H9 (cell line): ENCODE measurements at regions not wholly inside any gene's neighbourhood (a gene's known extent, or its start where the extent isn't known, plus 50 kb on each side); places are given as distances from the start of the nearest gene placed in this dataset.

Source experiments
- DNase-seq: peaks from one replicate; pipeline ENCODE4 v3.0.0-alpha.2; 2017
- H2AFZ ChIP-seq: one replicate; pipeline ENCODE4 v1.6.1; 2013; ENCODE audit warnings: mild to moderate bottlenecking, low read length, control low read depth, moderate library complexity
- H2AK5ac ChIP-seq: 2 replicates; pipeline ENCODE4 v1.6.1; 2013; ENCODE audit warnings: low read length, control low read depth, mixed read lengths; ENCODE audit not compliant: insufficient read length
- H2BK120ac ChIP-seq: one replicate; pipeline ENCODE4 v1.6.1; 2013; ENCODE audit warnings: low read depth, mild to moderate bottlenecking, low read length, control low read depth, inconsistent platforms; ENCODE audit not compliant: poor library complexity, severe bottlenecking
- H2BK12ac ChIP-seq: 2 replicates; pipeline ENCODE4 v1.6.1; 2013; ENCODE audit warnings: low read length, control low read depth, mixed read lengths, low read depth; ENCODE audit not compliant: insufficient read length
- H2BK15ac ChIP-seq: 2 replicates; pipeline ENCODE4 v1.6.1; 2013; ENCODE audit warnings: low read depth, low read length, control low read depth
- H2BK20ac ChIP-seq: one replicate; pipeline ENCODE4 v1.6.1; 2013; ENCODE audit warnings: low read depth, mild to moderate bottlenecking, low read length, control low read depth, inconsistent platforms; ENCODE audit not compliant: poor library complexity, severe bottlenecking
- H2BK5ac ChIP-seq: 2 replicates; pipeline ENCODE4 v1.6.1; 2013; ENCODE audit warnings: low read length, control low read depth, mixed read lengths; ENCODE audit not compliant: insufficient read length
- H3K14ac ChIP-seq: 2 replicates; pipeline ENCODE4 v1.6.1; 2013; ENCODE audit warnings: low read length, control low read depth; ENCODE audit not compliant: insufficient read depth
- H3K18ac ChIP-seq: 2 replicates; pipeline ENCODE4 v1.6.1; 2013; ENCODE audit warnings: low read depth, mild to moderate bottlenecking, mixed read lengths, low read length, control low read depth; ENCODE audit not compliant: insufficient read length
- H3K23ac ChIP-seq: 2 replicates; pipeline ENCODE4 v1.6.1; 2013; ENCODE audit warnings: low read length, control low read depth, mixed read lengths, low read depth; ENCODE audit not compliant: insufficient read length
- H3K23me2 ChIP-seq: 2 replicates; pipeline ENCODE4 v1.6.1; 2013; ENCODE audit warnings: low read depth, mild to moderate bottlenecking, mixed read lengths, low read length, control low read depth; ENCODE audit not compliant: insufficient read length, poor library complexity, severe bottlenecking
- H3K27ac ChIP-seq: 2 replicates; pipeline ENCODE4 v1.5.1; 2013; ENCODE audit warnings: low read length, control low read depth, mixed read lengths, low read depth; ENCODE audit not compliant: insufficient read length
- H3K27me3 ChIP-seq: 2 replicates; pipeline ENCODE4 v1.6.1; 2013; ENCODE audit warnings: low read length, control low read depth, inconsistent platforms; ENCODE audit not compliant: insufficient read depth
- H3K4ac ChIP-seq: 2 replicates; pipeline ENCODE4 v1.6.1; 2013; ENCODE audit warnings: low read depth, mild to moderate bottlenecking, control low read depth, inconsistent platforms, low read length, moderate library complexity
- H3K4me1 ChIP-seq: 2 replicates; pipeline ENCODE4 v1.6.1; 2013; ENCODE audit warnings: low read length, control low read depth, inconsistent platforms; ENCODE audit not compliant: insufficient read depth
- H3K4me2 ChIP-seq: 2 replicates; pipeline ENCODE4 v1.6.1; 2013; ENCODE audit warnings: low read length, control low read depth, mixed read lengths; ENCODE audit not compliant: insufficient read length, insufficient read depth
- H3K56ac ChIP-seq: 2 replicates; pipeline ENCODE4 v1.6.1; 2013; ENCODE audit warnings: low read depth, mild to moderate bottlenecking, mixed read lengths, low read length, control low read depth; ENCODE audit not compliant: insufficient read length
- H3K79me1 ChIP-seq: 2 replicates; pipeline ENCODE4 v1.6.1; 2013; ENCODE audit warnings: low read depth, mild to moderate bottlenecking, moderate library complexity, low read length, control low read depth, inconsistent platforms; ENCODE audit not compliant: insufficient read depth, poor library complexity, severe bottlenecking
- H3K79me2 ChIP-seq: 2 replicates; pipeline ENCODE4 v1.6.1; 2013; ENCODE audit warnings: low read length, control low read depth, inconsistent platforms; ENCODE audit not compliant: insufficient read depth
- H3K9ac ChIP-seq: 2 replicates; pipeline ENCODE4 v1.6.1; 2013; ENCODE audit warnings: low read length, control low read depth, mixed read lengths; ENCODE audit not compliant: insufficient read length; ENCODE audit errors: extremely low read depth
- H3K9me3 ChIP-seq: one replicate; pipeline ENCODE4 v1.6.1; 2013; ENCODE audit warnings: low read depth, low read length, inconsistent platforms; ENCODE audit not compliant: control insufficient read depth
- H3T11ph ChIP-seq: one replicate; pipeline ENCODE4 v1.6.1; 2013; ENCODE audit warnings: mild to moderate bottlenecking, low read length, control low read depth, inconsistent platforms
- H4K20me1 ChIP-seq: one replicate; pipeline ENCODE4 v1.6.1; 2013; ENCODE audit not compliant: control insufficient read depth, insufficient read length, insufficient read depth
- H4K5ac ChIP-seq: 2 replicates; pipeline ENCODE4 v1.6.1; 2013; ENCODE audit warnings: low read depth, mild to moderate bottlenecking, mixed read lengths, low read length, control low read depth; ENCODE audit not compliant: insufficient read length
- H4K8ac ChIP-seq: replicated peaks from 2 replicates; pipeline ENCODE4 v1.6.1; 2013; ENCODE audit warnings: low read length, control low read depth, mixed read lengths, low read depth; ENCODE audit not compliant: insufficient read length
- H4K91ac ChIP-seq: 2 replicates; pipeline ENCODE4 v1.6.1; 2013; ENCODE audit warnings: low read depth, mild to moderate bottlenecking, moderate library complexity, mixed read lengths, low read length, control low read depth; ENCODE audit not compliant: insufficient read length
- H3K27ac Mint-ChIP-seq, 3 experiments: 2 replicates in 2 of 3; 3 replicates in 1 of 3; pipeline ENCODE4 v1.8.0; 2020 to 2021; ENCODE audit warnings: mixed read lengths in 3 of 3, mild to moderate bottlenecking in 1 of 3, moderate library complexity in 1 of 3
- H3K27me3 Mint-ChIP-seq: 2 replicates; pipeline ENCODE4 v1.8.0; 2021; ENCODE audit warnings: low read depth, mild to moderate bottlenecking, moderate library complexity, mixed read lengths
- H3K36me3 Mint-ChIP-seq, 3 experiments: 2 replicates in 2 of 3; 3 replicates in 1 of 3; pipeline ENCODE4 v1.8.0; 2020 to 2021; ENCODE audit warnings: low read depth in 3 of 3, mixed read lengths in 3 of 3; ENCODE audit not compliant: insufficient read depth in 1 of 3
- H3K4me1 Mint-ChIP-seq, 2 experiments: 2 replicates each; pipeline ENCODE4 v1.8.0; 2020; ENCODE audit warnings: mixed read lengths in 2 of 2
- H3K4me3 Mint-ChIP-seq, 2 experiments: 2 replicates in 1 of 2; 3 replicates in 1 of 2; pipeline ENCODE4 v1.8.0; 2020 to 2021; ENCODE audit warnings: mild to moderate bottlenecking in 2 of 2, mixed read lengths in 2 of 2, moderate library complexity in 1 of 2
- H3K9me3 Mint-ChIP-seq, 2 experiments: 2 replicates in 1 of 2; 3 replicates in 1 of 2; pipeline ENCODE4 v1.8.0; 2020; ENCODE audit warnings: mild to moderate bottlenecking in 2 of 2, mixed read lengths in 2 of 2, moderate library complexity in 1 of 2
- WGBS: extraction: QIAGEN DNeasy Blood & Tissue Kit; methylation state at CpG from one replicate; pipeline ENCODE4 v1.1.7; 2013; ENCODE audit warnings: missing lambda C conversion rate, low lambda C conversion rate, mixed read lengths; ENCODE audit not compliant: insufficient read length; ENCODE audit errors: extremely low coverage; 5-methylcytosine and 5-hydroxymethylcytosine counted together
- TF ChIP-seq, protein P1 (sequence below): fragments of 200-600 bp; sonication (generic); conservative IDR thresholded peaks from 3 replicates; pipeline ENCODE4 v1.8.0; 2021; ENCODE audit warnings: antibody characterized with exemption, mild to moderate bottlenecking

GRCh38 chr3:106208967-106209366 is 340.2 kb upstream of the CBLB start:
- Histone ChIP-seq H3K79me1 (no peaks in the 10 kb centered on the region), H2BK5ac (no peak overlapping the region), H3K4me1 (no peaks in the 10 kb centered on the region), H2AK5ac (no peak overlapping the region), H2AFZ (no peak overlapping the region), H4K91ac (no peak overlapping the region), H4K5ac (no peak overlapping the region), H3K79me2 (no peaks in the 10 kb centered on the region), H3K27ac (no peak overlapping the region), H2BK20ac (no peak overlapping the region), H3K23ac (no peak overlapping the region), H3K27me3 (no peaks in the 10 kb centered on the region), H2BK120ac (no peak overlapping the region), H3K56ac (no peak overlapping the region), H3K4me2 (no peak overlapping the region), H3K23me2 (no peaks in the 10 kb centered on the region), H2BK12ac (no peak overlapping the region), H3T11ph (no peak overlapping the region), H3K14ac (no peak overlapping the region), H3K18ac (no peak overlapping the region), H2BK15ac (no peak overlapping the region), H3K4ac (no peak overlapping the region), H3K9ac (no peak overlapping the region), H4K8ac (no peak overlapping the region), H3K9me3 (no peaks in the 10 kb centered on the region), H4K20me1 (no peaks in the 10 kb centered on the region)
- Mint-ChIP-seq H3K27me3 (no peaks in the 10 kb centered on the region), H3K27ac (no peak overlapping the region), H3K9me3 (peaks cover 4 to 7% of the 10 kb centered on the region in 2 experiments; a peak in 4 of 5 replicates), H3K36me3 (peaks cover 0 to 10% (median 5%) of the 10 kb centered on the region in 3 experiments; a peak in 5 of 7 replicates), H3K4me3 (no peak overlapping the region), H3K4me1 (peaks cover 0 to 8% of the 10 kb centered on the region in 2 experiments; a peak in 2 of 4 replicates)
- WGBS, result no CpG with 5 or more reads among the region's 2 CpGs
- TF ChIP-seq, protein P1, sequence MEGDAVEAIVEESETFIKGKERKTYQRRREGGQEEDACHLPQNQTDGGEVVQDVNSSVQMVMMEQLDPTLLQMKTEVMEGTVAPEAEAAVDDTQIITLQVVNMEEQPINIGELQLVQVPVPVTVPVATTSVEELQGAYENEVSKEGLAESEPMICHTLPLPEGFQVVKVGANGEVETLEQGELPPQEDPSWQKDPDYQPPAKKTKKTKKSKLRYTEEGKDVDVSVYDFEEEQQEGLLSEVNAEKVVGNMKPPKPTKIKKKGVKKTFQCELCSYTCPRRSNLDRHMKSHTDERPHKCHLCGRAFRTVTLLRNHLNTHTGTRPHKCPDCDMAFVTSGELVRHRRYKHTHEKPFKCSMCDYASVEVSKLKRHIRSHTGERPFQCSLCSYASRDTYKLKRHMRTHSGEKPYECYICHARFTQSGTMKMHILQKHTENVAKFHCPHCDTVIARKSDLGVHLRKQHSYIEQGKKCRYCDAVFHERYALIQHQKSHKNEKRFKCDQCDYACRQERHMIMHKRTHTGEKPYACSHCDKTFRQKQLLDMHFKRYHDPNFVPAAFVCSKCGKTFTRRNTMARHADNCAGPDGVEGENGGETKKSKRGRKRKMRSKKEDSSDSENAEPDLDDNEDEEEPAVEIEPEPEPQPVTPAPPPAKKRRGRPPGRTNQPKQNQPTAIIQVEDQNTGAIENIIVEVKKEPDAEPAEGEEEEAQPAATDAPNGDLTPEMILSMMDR, result peak; percentile 17; the same call in 1 of the 3 replicates
- DNase-seq, result no peak
